H9 (cell line): ENCODE measurements at regions not wholly inside any gene's neighbourhood (a gene's known extent, or its start where the extent isn't known, plus 50 kb on each side); places are given as distances from the start of the nearest gene placed in this dataset.

Experiments
- DNase-seq: peaks from one replicate; pipeline ENCODE4 v3.0.0-alpha.2; 2017
- H2AFZ ChIP-seq: one replicate; pipeline ENCODE4 v1.6.1; 2013; ENCODE audit warnings: mild to moderate bottlenecking, low read length, control low read depth, moderate library complexity
- H2AK5ac ChIP-seq: 2 replicates; pipeline ENCODE4 v1.6.1; 2013; ENCODE audit warnings: low read length, control low read depth, mixed read lengths; ENCODE audit not compliant: insufficient read length
- H2BK120ac ChIP-seq: one replicate; pipeline ENCODE4 v1.6.1; 2013; ENCODE audit warnings: low read depth, mild to moderate bottlenecking, low read length, control low read depth, inconsistent platforms; ENCODE audit not compliant: poor library complexity, severe bottlenecking
- H2BK12ac ChIP-seq: 2 replicates; pipeline ENCODE4 v1.6.1; 2013; ENCODE audit warnings: low read length, control low read depth, mixed read lengths, low read depth; ENCODE audit not compliant: insufficient read length
- H2BK15ac ChIP-seq: 2 replicates; pipeline ENCODE4 v1.6.1; 2013; ENCODE audit warnings: low read depth, low read length, control low read depth
- H2BK20ac ChIP-seq: one replicate; pipeline ENCODE4 v1.6.1; 2013; ENCODE audit warnings: low read depth, mild to moderate bottlenecking, low read length, control low read depth, inconsistent platforms; ENCODE audit not compliant: poor library complexity, severe bottlenecking
- H2BK5ac ChIP-seq: 2 replicates; pipeline ENCODE4 v1.6.1; 2013; ENCODE audit warnings: low read length, control low read depth, mixed read lengths; ENCODE audit not compliant: insufficient read length
- H3K14ac ChIP-seq: 2 replicates; pipeline ENCODE4 v1.6.1; 2013; ENCODE audit warnings: low read length, control low read depth; ENCODE audit not compliant: insufficient read depth
- H3K18ac ChIP-seq: 2 replicates; pipeline ENCODE4 v1.6.1; 2013; ENCODE audit warnings: low read depth, mild to moderate bottlenecking, mixed read lengths, low read length, control low read depth; ENCODE audit not compliant: insufficient read length
- H3K23ac ChIP-seq: 2 replicates; pipeline ENCODE4 v1.6.1; 2013; ENCODE audit warnings: low read length, control low read depth, mixed read lengths, low read depth; ENCODE audit not compliant: insufficient read length
- H3K23me2 ChIP-seq: 2 replicates; pipeline ENCODE4 v1.6.1; 2013; ENCODE audit warnings: low read depth, mild to moderate bottlenecking, mixed read lengths, low read length, control low read depth; ENCODE audit not compliant: insufficient read length, poor library complexity, severe bottlenecking
- H3K27ac ChIP-seq: 2 replicates; pipeline ENCODE4 v1.5.1; 2013; ENCODE audit warnings: low read length, control low read depth, mixed read lengths, low read depth; ENCODE audit not compliant: insufficient read length
- H3K27me3 ChIP-seq: 2 replicates; pipeline ENCODE4 v1.6.1; 2013; ENCODE audit warnings: low read length, control low read depth, inconsistent platforms; ENCODE audit not compliant: insufficient read depth
- H3K4ac ChIP-seq: 2 replicates; pipeline ENCODE4 v1.6.1; 2013; ENCODE audit warnings: low read depth, mild to moderate bottlenecking, control low read depth, inconsistent platforms, low read length, moderate library complexity
- H3K4me1 ChIP-seq: 2 replicates; pipeline ENCODE4 v1.6.1; 2013; ENCODE audit warnings: low read length, control low read depth, inconsistent platforms; ENCODE audit not compliant: insufficient read depth
- H3K4me2 ChIP-seq: 2 replicates; pipeline ENCODE4 v1.6.1; 2013; ENCODE audit warnings: low read length, control low read depth, mixed read lengths; ENCODE audit not compliant: insufficient read length, insufficient read depth
- H3K56ac ChIP-seq: 2 replicates; pipeline ENCODE4 v1.6.1; 2013; ENCODE audit warnings: low read depth, mild to moderate bottlenecking, mixed read lengths, low read length, control low read depth; ENCODE audit not compliant: insufficient read length
- H3K79me1 ChIP-seq: 2 replicates; pipeline ENCODE4 v1.6.1; 2013; ENCODE audit warnings: low read depth, mild to moderate bottlenecking, moderate library complexity, low read length, control low read depth, inconsistent platforms; ENCODE audit not compliant: insufficient read depth, poor library complexity, severe bottlenecking
- H3K79me2 ChIP-seq: 2 replicates; pipeline ENCODE4 v1.6.1; 2013; ENCODE audit warnings: low read length, control low read depth, inconsistent platforms; ENCODE audit not compliant: insufficient read depth
- H3K9ac ChIP-seq: 2 replicates; pipeline ENCODE4 v1.6.1; 2013; ENCODE audit warnings: low read length, control low read depth, mixed read lengths; ENCODE audit not compliant: insufficient read length; ENCODE audit errors: extremely low read depth
- H3K9me3 ChIP-seq: one replicate; pipeline ENCODE4 v1.6.1; 2013; ENCODE audit warnings: low read depth, low read length, inconsistent platforms; ENCODE audit not compliant: control insufficient read depth
- H3T11ph ChIP-seq: one replicate; pipeline ENCODE4 v1.6.1; 2013; ENCODE audit warnings: mild to moderate bottlenecking, low read length, control low read depth, inconsistent platforms
- H4K20me1 ChIP-seq: one replicate; pipeline ENCODE4 v1.6.1; 2013; ENCODE audit not compliant: control insufficient read depth, insufficient read length, insufficient read depth
- H4K5ac ChIP-seq: 2 replicates; pipeline ENCODE4 v1.6.1; 2013; ENCODE audit warnings: low read depth, mild to moderate bottlenecking, mixed read lengths, low read length, control low read depth; ENCODE audit not compliant: insufficient read length
- H4K8ac ChIP-seq: replicated peaks from 2 replicates; pipeline ENCODE4 v1.6.1; 2013; ENCODE audit warnings: low read length, control low read depth, mixed read lengths, low read depth; ENCODE audit not compliant: insufficient read length
- H4K91ac ChIP-seq: 2 replicates; pipeline ENCODE4 v1.6.1; 2013; ENCODE audit warnings: low read depth, mild to moderate bottlenecking, moderate library complexity, mixed read lengths, low read length, control low read depth; ENCODE audit not compliant: insufficient read length
- H3K27ac Mint-ChIP-seq, 3 experiments: 2 replicates in 2 of 3; 3 replicates in 1 of 3; pipeline ENCODE4 v1.8.0; 2020 to 2021; ENCODE audit warnings: mixed read lengths in 3 of 3, mild to moderate bottlenecking in 1 of 3, moderate library complexity in 1 of 3
- H3K27me3 Mint-ChIP-seq: 2 replicates; pipeline ENCODE4 v1.8.0; 2021; ENCODE audit warnings: low read depth, mild to moderate bottlenecking, moderate library complexity, mixed read lengths
- H3K36me3 Mint-ChIP-seq, 3 experiments: 2 replicates in 2 of 3; 3 replicates in 1 of 3; pipeline ENCODE4 v1.8.0; 2020 to 2021; ENCODE audit warnings: low read depth in 3 of 3, mixed read lengths in 3 of 3; ENCODE audit not compliant: insufficient read depth in 1 of 3
- H3K4me1 Mint-ChIP-seq, 2 experiments: 2 replicates each; pipeline ENCODE4 v1.8.0; 2020; ENCODE audit warnings: mixed read lengths in 2 of 2
- H3K4me3 Mint-ChIP-seq, 2 experiments: 2 replicates in 1 of 2; 3 replicates in 1 of 2; pipeline ENCODE4 v1.8.0; 2020 to 2021; ENCODE audit warnings: mild to moderate bottlenecking in 2 of 2, mixed read lengths in 2 of 2, moderate library complexity in 1 of 2
- H3K9me3 Mint-ChIP-seq, 2 experiments: 2 replicates in 1 of 2; 3 replicates in 1 of 2; pipeline ENCODE4 v1.8.0; 2020; ENCODE audit warnings: mild to moderate bottlenecking in 2 of 2, mixed read lengths in 2 of 2, moderate library complexity in 1 of 2
- CTCF ChIP-seq: fragments of 200-600 bp; sonication (generic); conservative IDR thresholded peaks from 3 replicates; pipeline ENCODE4 v1.8.0; 2021; ENCODE audit warnings: antibody characterized with exemption, mild to moderate bottlenecking
- WGBS: extraction: QIAGEN DNeasy Blood & Tissue Kit; methylation state at CpG from one replicate; pipeline ENCODE4 v1.1.7; 2013; ENCODE audit warnings: missing lambda C conversion rate, low lambda C conversion rate, mixed read lengths; ENCODE audit not compliant: insufficient read length; ENCODE audit errors: extremely low coverage; 5-methylcytosine and 5-hydroxymethylcytosine counted together

- Mint-ChIP-seq H3K4me3 (no peak overlapping the region), H3K36me3 (no peaks in the 10 kb centered on the region), H3K27me3 (peaks cover 15% of the 10 kb centered on the region), H3K27ac (no peak overlapping the region), H3K9me3 (no peaks in the 10 kb centered on the region), H3K4me1 (peaks cover 2 to 11% of the 10 kb centered on the region in 2 experiments; a peak in 3 of 4 replicates)
- H4K8ac ChIP-seq, result no peak overlapping the region
- no peak overlapping the region for H2AK5ac ChIP-seq
- no peaks in the 10 kb centered on the region for H4K20me1 ChIP-seq
- no peak for TF ChIP-seq CTCF
- H3K27me3 ChIP-seq, result no peaks in the 10 kb centered on the region
- no peak overlapping the region for H2AFZ ChIP-seq
- no CpG with 5 or more reads among the region's 17 CpGs for WGBS
- H2BK5ac ChIP-seq, result no peak overlapping the region
- no peak overlapping the region for H3K18ac ChIP-seq
- H3K79me2 ChIP-seq, result no peaks in the 10 kb centered on the region
- H2BK12ac ChIP-seq, result no peak overlapping the region
- H3K79me1 ChIP-seq, result no peaks in the 10 kb centered on the region
- H3K27ac ChIP-seq, result no peak overlapping the region
- H3K4ac ChIP-seq, result no peak overlapping the region
- H3T11ph ChIP-seq, result no peak overlapping the region
- H3K23ac ChIP-seq, result no peak overlapping the region
- no peak overlapping the region for H4K5ac ChIP-seq
- H3K56ac ChIP-seq, result no peak overlapping the region
- H2BK120ac ChIP-seq, result no peak overlapping the region
- no peak overlapping the region for H3K14ac ChIP-seq
- no peak overlapping the region for H4K91ac ChIP-seq
- no peak overlapping the region for H3K9ac ChIP-seq
- no peaks in the 10 kb centered on the region for H3K9me3 ChIP-seq
- DNase-seq, result no peak
- H3K4me1 ChIP-seq, result no peaks in the 10 kb centered on the region
- H3K23me2 ChIP-seq, result no peaks in the 10 kb centered on the region
- H2BK20ac ChIP-seq, result no peak overlapping the region
- H3K4me2 ChIP-seq, result no peak overlapping the region
- H2BK15ac ChIP-seq, result no peak overlapping the region
Measured at GRCh38 chr4:1552451-1552850, 131.7 kb downstream of the FAM53A start.
